IMR-90 (cell line): ENCODE measurements at regions not wholly inside any gene's neighbourhood (a gene's known extent, or its start where the extent isn't known, plus 50 kb on each side); places are given as distances from the start of the nearest gene placed in this dataset.

Experiments
- ATAC-seq: fragments of 200-7000 bp; cut with Tn5 transposase; 2 replicates; pipeline ENCODE4 v1.9.1; 2020; ENCODE audit warnings: low read depth, mild to moderate bottlenecking, moderate library complexity
- BruUV-seq: library from RNA; stranded (reverse); fragments of 400-500 nt; replicated peaks from 2 replicates; lab custom pipeline; 2021; lab: Mats Ljungman, UMichigan
- CTCF ChIA-PET: fragments of 300-600 bp; formaldehyde crosslinking; extraction: SDS; loops from one replicate; lab custom pipeline; 2021; ENCODE audit warnings: antibody characterized with exemption; lab: Yijun Ruan, JAX
- POLR2A ChIA-PET: fragments of 300-600 bp; sonication (Branson Sonifier 250); formaldehyde crosslinking; loops from one replicate; lab custom pipeline; 2022; ENCODE audit warnings: antibody characterized with exemption; ENCODE audit not compliant: unreplicated experiment; lab: Charles Lee
- DNase-seq: peaks from one replicate; pipeline ENCODE4 v3.0.0; 2013
- H2AFZ ChIP-seq: replicated peaks from 2 replicates; pipeline ENCODE3; 2013; ENCODE audit warnings: low read length, mild to moderate bottlenecking; ENCODE audit not compliant: poor library complexity
- H2AK5ac ChIP-seq: 2 replicates; pipeline ENCODE4 v1.6.1; 2013; ENCODE audit warnings: low read depth, low read length, inconsistent platforms
- H2AK9ac ChIP-seq: replicated peaks from 2 replicates; pipeline ENCODE3; 2013; ENCODE audit warnings: mild to moderate bottlenecking, low read depth, low read length, moderate library complexity; ENCODE audit not compliant: poor library complexity
- H2BK120ac ChIP-seq: 2 replicates; pipeline ENCODE4 v1.6.1; 2013; ENCODE audit warnings: low read depth, low read length, inconsistent platforms
- H2BK15ac ChIP-seq: 3 replicates; pipeline ENCODE4 v1.6.1; 2013; ENCODE audit warnings: low read depth, low read length, inconsistent platforms
- H2BK20ac ChIP-seq: 2 replicates; pipeline ENCODE4 v1.6.1; 2013; ENCODE audit warnings: low read depth, mild to moderate bottlenecking, inconsistent platforms, low read length, moderate library complexity
- H2BK5ac ChIP-seq: 2 replicates; pipeline ENCODE4 v1.6.1; 2013; ENCODE audit warnings: mild to moderate bottlenecking, low read depth, low read length, inconsistent platforms; ENCODE audit not compliant: poor library complexity, severe bottlenecking
- H3K14ac ChIP-seq: replicated peaks from 2 replicates; pipeline ENCODE4 v1.6.1; 2013; ENCODE audit warnings: low read depth, low read length, inconsistent platforms
- H3K18ac ChIP-seq: 2 replicates; pipeline ENCODE4 v1.6.1; 2013; ENCODE audit warnings: low read depth, low read length, control low read depth
- H3K23ac ChIP-seq: 2 replicates; pipeline ENCODE4 v1.6.1; 2013; ENCODE audit warnings: low read depth, low read length, inconsistent platforms
- H3K27ac ChIP-seq: 2 replicates; pipeline ENCODE4 v1.5.1; 2013; ENCODE audit warnings: mild to moderate bottlenecking, control low read depth, low read length; ENCODE audit not compliant: insufficient read depth
- H3K27me3 ChIP-seq: 2 replicates; pipeline ENCODE4 v1.6.1; 2013; ENCODE audit warnings: low read length; ENCODE audit not compliant: control insufficient read depth, insufficient read depth
- H3K36me3 ChIP-seq: 2 replicates; pipeline ENCODE4 v1.6.1; 2013; ENCODE audit warnings: low read length, mixed read lengths; ENCODE audit not compliant: control insufficient read depth, insufficient read depth
- H3K4ac ChIP-seq: 2 replicates; pipeline ENCODE4 v1.6.1; 2013; ENCODE audit warnings: low read depth, low read length, inconsistent platforms
- H3K4me1 ChIP-seq: 2 replicates; pipeline ENCODE4 v1.6.1; 2013; ENCODE audit warnings: low read length, mixed read lengths; ENCODE audit not compliant: control insufficient read depth, insufficient read depth
- H3K4me2 ChIP-seq: 2 replicates; pipeline ENCODE4 v1.6.1; 2013; ENCODE audit warnings: low read depth, mild to moderate bottlenecking, control low read depth, low read length, moderate library complexity
- H3K4me3 ChIP-seq: 2 replicates; pipeline ENCODE4 v1.5.1; 2013; ENCODE audit warnings: low read depth, mild to moderate bottlenecking, control low read depth, low read length, moderate library complexity; ENCODE audit not compliant: insufficient read depth
- H3K56ac ChIP-seq: 2 replicates; pipeline ENCODE4 v1.6.1; 2013; ENCODE audit warnings: low read length, inconsistent platforms; ENCODE audit not compliant: insufficient read depth; ENCODE audit errors: extremely low read depth
- H3K79me1 ChIP-seq, 2 experiments: 2 replicates each; pipeline ENCODE4 v1.6.1; 2013; ENCODE audit warnings: low read length in 2 of 2, inconsistent platforms in 1 of 2, low read depth in 1 of 2
- H3K9ac ChIP-seq: 2 replicates; pipeline ENCODE4 v1.6.1; 2013; ENCODE audit warnings: low read depth, low read length, control low read depth
- H3K9me1 ChIP-seq: 2 replicates; pipeline ENCODE4 v1.6.1; 2013; ENCODE audit warnings: low read length, inconsistent platforms; ENCODE audit not compliant: insufficient read depth
- H3K9me3 ChIP-seq: 2 replicates; pipeline ENCODE4 v1.6.1; 2013; ENCODE audit warnings: low read length; ENCODE audit not compliant: control insufficient read depth, insufficient read depth
- H4K20me1 ChIP-seq: 2 replicates; pipeline ENCODE4 v1.6.1; 2013; ENCODE audit warnings: low read length, inconsistent platforms; ENCODE audit not compliant: insufficient read depth
- H4K5ac ChIP-seq: 2 replicates; pipeline ENCODE4 v1.6.1; 2013; ENCODE audit warnings: mild to moderate bottlenecking, low read depth, low read length, control low read depth
- H4K8ac ChIP-seq, 2 experiments: 2 replicates each; pipeline ENCODE4 v1.6.1; 2013; ENCODE audit warnings: low read depth in 2 of 2, low read length in 2 of 2, control low read depth in 1 of 2, inconsistent platforms in 1 of 2
- H4K91ac ChIP-seq: 2 replicates; pipeline ENCODE4 v1.6.1; 2013; ENCODE audit warnings: low read depth, low read length, inconsistent platforms; ENCODE audit not compliant: insufficient read depth
- BHLHE40 ChIP-seq: fragments of 150-350 bp; IDR thresholded peaks from 2 replicates; pipeline ENCODE4 v1.6.1; 2016; ENCODE audit warnings: mild to moderate bottlenecking, low read depth, low read length
- CEBPB ChIP-seq: IDR thresholded peaks from 2 replicates; pipeline ENCODE4 v1.6.1; 2012; ENCODE audit warnings: low read depth, low read length, improper control_type of control experiment
- CHD1 ChIP-seq: IDR thresholded peaks from 2 replicates; pipeline ENCODE4 v1.6.1; 2012; ENCODE audit warnings: low read depth, low read length, improper control_type of control experiment
- CTCF ChIP-seq: conservative IDR thresholded peaks from 2 replicates; pipeline ENCODE4 v1.5.1; 2012; ENCODE audit warnings: mild to moderate bottlenecking, low read depth, low read length, improper control_type of control experiment
- FOS ChIP-seq: fragments of 150-350 bp; IDR thresholded peaks from 2 replicates; pipeline ENCODE4 v1.6.1; 2016; ENCODE audit warnings: low read depth, low read length
- MAFK ChIP-seq: IDR thresholded peaks from 2 replicates; pipeline ENCODE4 v1.6.1; 2012; ENCODE audit warnings: low read depth, low read length, improper control_type of control experiment
- MAZ ChIP-seq: IDR thresholded peaks from 2 replicates; pipeline ENCODE4 v1.6.1; 2012; ENCODE audit warnings: low read depth, mild to moderate bottlenecking, low read length, improper control_type of control experiment, moderate library complexity, borderline replicate concordance
- MXI1 ChIP-seq: IDR thresholded peaks from 2 replicates; pipeline ENCODE4 v1.6.1; 2012; ENCODE audit warnings: low read depth, mild to moderate bottlenecking, low read length, moderate library complexity, borderline replicate concordance
- NFE2L2 ChIP-seq: fragments of 150-350 bp; IDR thresholded peaks from 2 replicates; pipeline ENCODE4 v1.6.1; 2016; ENCODE audit warnings: low read depth, mild to moderate bottlenecking, low read length
- POLR2A ChIP-seq: IDR thresholded peaks from 2 replicates; pipeline ENCODE4 v1.6.1; 2012; ENCODE audit warnings: mild to moderate bottlenecking, low read depth, low read length
- RAD21 ChIP-seq: IDR thresholded peaks from 2 replicates; pipeline ENCODE4 v1.6.1; 2012; ENCODE audit warnings: low read length, improper control_type of control experiment
- RCOR1 ChIP-seq: IDR thresholded peaks from 2 replicates; pipeline ENCODE4 v1.6.1; 2012; ENCODE audit warnings: mild to moderate bottlenecking, low read length, improper control_type of control experiment; ENCODE audit not compliant: insufficient replicate concordance
- RFX5 ChIP-seq: IDR thresholded peaks from 2 replicates; pipeline ENCODE4 v1.8.0; 2012; ENCODE audit warnings: low read depth, mild to moderate bottlenecking, low read length, moderate library complexity
- SMC3 ChIP-seq: fragments of 150-350 bp; IDR thresholded peaks from 2 replicates; pipeline ENCODE4 v1.6.1; 2016; ENCODE audit warnings: low read depth, mild to moderate bottlenecking, antibody characterized with exemption, low read length, moderate library complexity
- dilution Hi-C: fragments of 300-500 bp; cut with HindIII; formaldehyde crosslinking; loops from one replicate; pipeline ENCODE4 v1.14.3; 2018; ENCODE audit warnings: low sequenced_read_pairs; ENCODE audit not compliant: unreplicated experiment
- in situ Hi-C: fragments of 300-500 bp; cut with MboI; formaldehyde crosslinking; loops from 3 replicates; pipeline ENCODE4 v1.14.3; 2019; ENCODE audit warnings: low sequenced_read_pairs, inconsistent platforms, mixed read lengths
- intact Hi-C: fragments of 100-400 bp; cut with micrococcal nuclease; formaldehyde crosslinking; loops from 2 replicates; pipeline ENCODE4 v1.10.0; 2022
- TF ChIP-seq, protein P1 (sequence below): fragments of 150-350 bp; IDR thresholded peaks from 2 replicates; pipeline ENCODE4 v1.6.1; 2017; ENCODE audit warnings: mild to moderate bottlenecking, antibody characterized with exemption, low read length, low read depth
- TF ChIP-seq, protein P2 (sequence below): fragments of 150-350 bp; IDR thresholded peaks from 2 replicates; pipeline ENCODE4 v1.6.1; 2016; ENCODE audit warnings: low read depth, mild to moderate bottlenecking, low read length, moderate library complexity, borderline replicate concordance

DNA sequence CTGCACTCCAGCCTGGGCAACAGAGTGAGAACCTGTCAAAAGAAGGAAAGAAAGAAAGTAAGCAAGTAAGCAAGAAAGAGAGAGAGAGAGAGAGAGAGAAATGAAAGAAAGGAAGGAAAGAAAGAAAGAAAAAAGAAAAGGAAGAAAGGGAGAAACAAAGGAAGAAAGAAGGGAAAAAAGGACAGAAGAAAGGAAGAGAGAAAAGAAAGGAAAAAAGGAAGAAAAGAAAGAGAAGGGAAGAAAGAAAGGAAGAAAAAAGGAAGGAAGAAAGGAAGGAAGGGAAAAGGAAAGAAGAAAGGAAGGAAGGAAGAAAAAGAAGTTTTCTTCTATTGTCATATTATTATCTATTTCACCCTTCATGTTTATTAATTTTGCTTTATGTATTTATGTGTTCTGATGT lies 251.1 kb upstream of the CD180 start:
- H2AFZ ChIP-seq: no peak overlapping the region
- no peak overlapping the region for H2BK5ac ChIP-seq
- no peak overlapping the region for H2BK120ac ChIP-seq
- no peak overlapping the region for H3K14ac ChIP-seq
- TF ChIP-seq RFX5 (no peak), SMC3 (no peak), CHD1 (no peak), MAZ (no peak), BHLHE40 (no peak), RCOR1 (no peak), POLR2A (no peak), MXI1 (no peak), RAD21 (no peak), CTCF (no peak), NFE2L2 (no peak), FOS (no peak), CEBPB (no peak), MAFK (no peak)
- TF ChIP-seq, protein P1, sequence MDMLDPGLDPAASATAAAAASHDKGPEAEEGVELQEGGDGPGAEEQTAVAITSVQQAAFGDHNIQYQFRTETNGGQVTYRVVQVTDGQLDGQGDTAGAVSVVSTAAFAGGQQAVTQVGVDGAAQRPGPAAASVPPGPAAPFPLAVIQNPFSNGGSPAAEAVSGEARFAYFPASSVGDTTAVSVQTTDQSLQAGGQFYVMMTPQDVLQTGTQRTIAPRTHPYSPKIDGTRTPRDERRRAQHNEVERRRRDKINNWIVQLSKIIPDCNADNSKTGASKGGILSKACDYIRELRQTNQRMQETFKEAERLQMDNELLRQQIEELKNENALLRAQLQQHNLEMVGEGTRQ: no peak
- TF ChIP-seq, protein P2, sequence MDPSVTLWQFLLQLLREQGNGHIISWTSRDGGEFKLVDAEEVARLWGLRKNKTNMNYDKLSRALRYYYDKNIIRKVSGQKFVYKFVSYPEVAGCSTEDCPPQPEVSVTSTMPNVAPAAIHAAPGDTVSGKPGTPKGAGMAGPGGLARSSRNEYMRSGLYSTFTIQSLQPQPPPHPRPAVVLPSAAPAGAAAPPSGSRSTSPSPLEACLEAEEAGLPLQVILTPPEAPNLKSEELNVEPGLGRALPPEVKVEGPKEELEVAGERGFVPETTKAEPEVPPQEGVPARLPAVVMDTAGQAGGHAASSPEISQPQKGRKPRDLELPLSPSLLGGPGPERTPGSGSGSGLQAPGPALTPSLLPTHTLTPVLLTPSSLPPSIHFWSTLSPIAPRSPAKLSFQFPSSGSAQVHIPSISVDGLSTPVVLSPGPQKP: no peak
- in situ Hi-C loops: no loop called here
- no peak overlapping the region for H3K23ac ChIP-seq
- no peaks in the 10 kb centered on the region for H4K20me1 ChIP-seq
- no peak overlapping the region for H2BK15ac ChIP-seq
- CTCF ChIA-PET: no interaction called here
- H3K4me1 ChIP-seq: no peaks in the 10 kb centered on the region
- POLR2A ChIA-PET: no interaction called here
- DNase-seq (no peak), ATAC-seq (no peak)
- no peak overlapping the region for H3K4ac ChIP-seq
- H2BK20ac ChIP-seq: no peak overlapping the region
- no peak overlapping the region for H2AK5ac ChIP-seq
- H3K27ac ChIP-seq: no peak overlapping the region
- BruUV-seq: no TSS peak
- no peak overlapping the region for H4K91ac ChIP-seq
- H3K4me3 ChIP-seq: no peak overlapping the region
- intact Hi-C loops: no loop called here
- H3K56ac ChIP-seq: no peak overlapping the region
- no peaks in the 10 kb centered on the region for H3K79me1 ChIP-seq
- H4K8ac ChIP-seq: no peak overlapping the region
- H3K9ac ChIP-seq: no peak overlapping the region
- dilution Hi-C loops: no loop called here
- H3K36me3 ChIP-seq: no peaks in the 10 kb centered on the region
- no peaks in the 10 kb centered on the region for H3K9me1 ChIP-seq
- H3K4me2 ChIP-seq: no peak overlapping the region
- no peaks in the 10 kb centered on the region for H3K9me3 ChIP-seq
- no peak overlapping the region for H2AK9ac ChIP-seq
- no peak overlapping the region for H4K5ac ChIP-seq
- H3K27me3 ChIP-seq: no peaks in the 10 kb centered on the region
- H3K18ac ChIP-seq: no peak overlapping the region
